Neural cell (in vitro differentiated cells): ENCODE measurements at regions not wholly inside any gene's neighbourhood (a gene's known extent, or its start where the extent isn't known, plus 50 kb on each side); places are given as distances from the start of the nearest gene placed in this dataset.

ENCODE experiments used
- EZH2 ChIP-seq: fragments of 200-600, 300-800 bp; shearing (Covaris generic), sonication (generic); IDR thresholded peaks from 2 replicates; pipeline ENCODE4 v1.6.1; 2014; ENCODE audit warnings: antibody characterized with exemption, low read length, borderline replicate concordance, mild to moderate bottlenecking; ENCODE audit not compliant: insufficient read depth, poor library complexity, severe bottlenecking
- SMC3 ChIP-seq: fragments of 450-650 bp; conservative IDR thresholded peaks from 2 replicates; pipeline ENCODE4 v1.6.1; 2014; ENCODE audit warnings: antibody characterized with exemption, mild to moderate bottlenecking, moderate library complexity; ENCODE audit not compliant: poor library complexity
- TF ChIP-seq, protein P1 (sequence below): fragments of 450-650 bp; IDR thresholded peaks from 2 replicates; pipeline ENCODE4 v1.5.1; 2014; ENCODE audit warnings: antibody characterized with exemption, mild to moderate bottlenecking, moderate library complexity; ENCODE audit not compliant: poor library complexity, severe bottlenecking

DNA sequence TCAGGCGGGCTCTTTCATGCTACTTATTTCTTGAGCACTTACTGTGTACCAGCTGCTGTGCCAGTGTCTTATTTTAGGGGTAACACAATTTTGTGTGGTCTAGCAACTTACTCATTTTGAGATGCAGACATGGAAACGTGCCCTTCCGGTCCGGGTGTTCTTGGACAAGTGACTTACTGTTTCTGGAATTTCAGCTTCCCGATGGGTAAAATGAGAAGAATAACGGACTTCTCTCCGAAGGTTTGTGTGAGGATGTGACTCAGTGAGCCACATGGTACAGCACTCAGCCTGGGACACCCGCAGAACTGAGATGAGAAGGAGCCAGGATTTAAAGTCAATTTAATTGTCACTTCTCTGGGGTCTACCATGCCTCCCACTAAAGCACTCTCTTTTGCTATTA, 114.5 kb upstream of the SYT13 start:
- TF ChIP-seq, protein P1, sequence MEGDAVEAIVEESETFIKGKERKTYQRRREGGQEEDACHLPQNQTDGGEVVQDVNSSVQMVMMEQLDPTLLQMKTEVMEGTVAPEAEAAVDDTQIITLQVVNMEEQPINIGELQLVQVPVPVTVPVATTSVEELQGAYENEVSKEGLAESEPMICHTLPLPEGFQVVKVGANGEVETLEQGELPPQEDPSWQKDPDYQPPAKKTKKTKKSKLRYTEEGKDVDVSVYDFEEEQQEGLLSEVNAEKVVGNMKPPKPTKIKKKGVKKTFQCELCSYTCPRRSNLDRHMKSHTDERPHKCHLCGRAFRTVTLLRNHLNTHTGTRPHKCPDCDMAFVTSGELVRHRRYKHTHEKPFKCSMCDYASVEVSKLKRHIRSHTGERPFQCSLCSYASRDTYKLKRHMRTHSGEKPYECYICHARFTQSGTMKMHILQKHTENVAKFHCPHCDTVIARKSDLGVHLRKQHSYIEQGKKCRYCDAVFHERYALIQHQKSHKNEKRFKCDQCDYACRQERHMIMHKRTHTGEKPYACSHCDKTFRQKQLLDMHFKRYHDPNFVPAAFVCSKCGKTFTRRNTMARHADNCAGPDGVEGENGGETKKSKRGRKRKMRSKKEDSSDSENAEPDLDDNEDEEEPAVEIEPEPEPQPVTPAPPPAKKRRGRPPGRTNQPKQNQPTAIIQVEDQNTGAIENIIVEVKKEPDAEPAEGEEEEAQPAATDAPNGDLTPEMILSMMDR, result no peak
- TF ChIP-seq EZH2 (no peak), SMC3 (no peak)
